HG03575 (cell line): ENCODE measurements at regions not wholly inside any gene's neighbourhood (a gene's known extent, or its start where the extent isn't known, plus 50 kb on each side); places are given as distances from the start of the nearest gene placed in this dataset.

ENCODE experiments used
- ATAC-seq: cut with Tn5 transposase; IDR thresholded peaks from one replicate; pipeline ENCODE4 v1.9.1; 2021; ENCODE audit not compliant: unreplicated experiment, insufficient number of reproducible peaks, low FRiP score; ENCODE audit errors: extremely low read depth

DNA sequence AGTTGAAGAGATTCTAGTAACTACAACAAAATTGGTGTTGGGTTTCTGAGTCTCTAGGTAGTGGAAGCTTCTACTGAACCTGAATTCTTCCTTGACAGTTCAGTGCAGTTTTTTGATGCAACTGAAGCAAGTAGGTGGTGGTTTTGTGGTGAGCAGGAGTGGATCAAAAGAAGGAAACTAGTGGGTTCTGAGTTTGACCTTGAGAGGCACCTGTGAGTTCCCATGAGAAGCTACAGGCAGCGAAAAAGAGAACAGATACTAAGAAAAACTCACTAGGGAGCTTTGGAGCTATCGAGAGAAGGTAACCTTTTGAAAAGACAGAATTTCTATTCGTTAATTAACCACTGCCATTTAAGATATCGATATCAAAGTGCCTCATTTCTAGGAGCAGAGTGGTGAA, 145.2 kb downstream of the PDHA2 start:
- ATAC-seq: no peak

DNA sequence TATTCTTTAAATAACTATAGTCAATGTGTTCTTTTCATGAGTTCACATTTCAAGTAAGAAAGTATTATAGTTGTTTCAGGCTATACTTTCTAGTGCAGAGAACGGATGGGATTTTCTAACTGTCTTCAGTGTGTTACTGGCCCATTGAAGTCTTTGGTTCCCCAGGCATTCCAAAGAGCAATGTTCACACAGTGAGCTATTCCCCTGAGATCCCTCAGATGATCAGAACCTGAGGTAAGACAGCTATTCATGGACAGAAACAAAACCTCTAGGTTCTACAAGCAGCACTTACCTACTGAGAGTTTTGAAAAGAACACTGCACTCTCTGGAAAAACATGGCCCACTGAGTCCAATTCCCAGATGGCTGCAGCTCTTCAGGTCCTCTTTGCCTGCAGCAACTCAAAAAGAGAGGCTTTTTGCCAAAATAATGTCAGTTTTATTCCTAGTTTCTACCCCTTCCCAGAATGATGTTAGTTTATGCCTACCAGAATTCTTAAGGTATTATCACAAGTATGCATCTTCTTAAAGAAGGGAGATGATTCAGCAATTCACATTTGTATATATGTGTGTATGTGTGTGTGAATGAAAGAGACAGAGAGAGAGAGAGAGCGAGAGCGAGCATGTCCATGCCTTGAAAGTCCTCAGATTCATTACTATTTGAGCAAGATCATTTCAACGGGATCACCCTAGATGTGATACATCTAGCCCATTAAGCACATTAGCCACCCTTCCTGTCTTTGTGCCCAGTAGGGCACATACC, 146.1 kb downstream of the PDHA2 start:
- no peak for ATAC-seq

DNA sequence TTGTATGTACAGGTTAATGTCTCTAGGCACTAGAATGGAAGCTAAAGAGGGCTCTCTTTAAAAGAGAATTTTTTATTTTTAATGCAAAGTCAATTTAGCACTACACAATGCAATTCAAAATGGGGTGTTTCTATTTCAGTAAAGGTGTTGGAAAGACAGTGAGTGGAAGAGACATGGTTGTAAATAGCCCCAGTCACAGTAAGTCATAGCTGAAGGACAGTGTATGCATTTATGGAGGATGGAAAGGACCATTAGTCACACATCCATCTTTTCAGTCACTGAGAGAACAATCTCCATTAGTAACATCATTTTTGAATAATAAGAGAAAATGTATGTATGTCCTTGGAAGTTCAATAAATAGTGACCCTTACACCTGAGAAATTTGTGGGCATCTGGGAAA, 148.0 kb downstream of the PDHA2 start:
- ATAC-seq: no peak

DNA sequence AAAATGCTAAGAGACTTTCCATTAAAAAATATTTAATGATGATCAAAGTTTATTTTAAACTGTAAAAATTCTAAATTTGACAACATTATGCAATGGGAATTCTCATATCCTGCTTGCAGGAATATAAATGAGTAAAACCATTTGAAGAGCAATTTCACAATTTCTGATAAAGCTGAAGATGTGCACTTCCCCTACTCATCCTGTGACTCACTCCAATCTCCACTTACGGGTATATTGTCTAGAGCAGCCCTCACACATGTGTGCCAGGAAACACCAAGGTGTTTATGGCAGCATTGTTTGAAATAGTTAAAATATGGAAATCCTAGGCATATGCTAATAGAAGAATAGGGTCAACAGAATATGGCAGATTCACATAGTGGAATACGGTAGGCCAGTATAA, 158.4 kb downstream of the PDHA2 start:
- ATAC-seq: no peak

DNA sequence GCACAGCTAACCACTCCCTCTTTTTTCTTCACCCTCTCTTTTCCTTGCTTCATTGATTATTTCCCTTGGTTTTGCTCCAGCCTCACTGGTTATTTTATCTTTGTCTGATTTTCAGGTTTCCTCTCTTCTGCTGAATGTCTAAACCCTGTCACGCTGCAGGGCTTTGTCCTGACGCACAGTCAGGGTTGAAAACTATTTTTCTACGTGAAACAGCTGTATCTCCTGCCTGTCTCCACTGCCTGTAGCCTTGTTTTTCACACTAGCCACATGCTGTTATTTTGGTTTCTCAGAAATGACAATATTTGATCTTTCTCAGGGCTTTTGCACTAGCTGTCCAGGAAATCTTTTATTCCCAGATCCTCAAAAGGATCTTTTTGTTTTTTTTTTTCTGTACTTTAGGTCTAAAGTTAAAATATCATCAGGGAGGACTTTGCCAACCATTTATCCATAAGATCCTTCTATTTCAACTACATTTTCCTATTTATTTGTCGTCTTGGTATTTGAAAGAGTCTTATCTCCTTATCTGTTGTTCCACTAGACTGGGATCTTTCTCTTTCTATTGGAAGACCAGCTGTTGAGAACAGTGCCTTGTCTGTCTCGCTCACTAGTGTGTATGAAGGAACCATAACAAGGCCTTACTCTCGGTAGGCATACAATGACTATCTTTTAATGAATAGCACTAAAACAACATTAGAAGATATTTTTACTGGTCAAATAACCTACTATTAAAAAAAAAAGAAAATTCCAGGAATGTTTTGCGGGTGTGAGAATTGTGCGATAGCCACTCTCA, 164.3 kb downstream of the PDHA2 start:
- ATAC-seq: no peak

DNA sequence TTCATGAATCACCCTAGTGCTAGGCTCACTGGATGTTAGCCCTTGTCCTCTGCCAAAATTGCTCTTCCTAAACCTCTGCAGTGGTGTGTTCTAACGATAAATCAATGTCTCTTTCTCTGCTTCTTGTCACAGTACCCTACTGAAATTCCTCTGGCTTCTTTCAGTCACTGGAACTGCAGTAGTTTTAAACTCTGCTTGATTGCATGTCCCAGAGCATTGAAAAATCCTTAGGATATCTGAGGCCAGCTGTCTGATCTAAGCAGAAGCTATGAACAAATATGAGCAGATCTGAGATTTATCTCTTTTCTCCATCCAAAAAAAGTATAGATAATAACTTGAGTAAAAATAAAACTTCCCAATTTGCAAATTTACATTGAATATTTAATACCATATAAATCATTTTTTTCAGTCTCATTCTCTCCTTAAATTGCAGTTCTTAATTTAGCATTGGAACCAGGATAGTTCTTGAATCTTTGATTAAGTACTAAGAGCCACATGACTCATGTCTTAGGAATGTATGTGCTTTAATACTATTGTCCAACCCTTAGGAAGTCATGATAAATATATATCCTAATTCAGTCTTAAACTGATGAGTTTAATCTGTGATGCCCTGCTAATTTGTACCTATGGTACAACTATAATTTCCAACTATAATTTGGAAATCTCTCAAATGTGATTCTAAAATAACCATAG, 169.7 kb downstream of the PDHA2 start:
- ATAC-seq: no peak

DNA sequence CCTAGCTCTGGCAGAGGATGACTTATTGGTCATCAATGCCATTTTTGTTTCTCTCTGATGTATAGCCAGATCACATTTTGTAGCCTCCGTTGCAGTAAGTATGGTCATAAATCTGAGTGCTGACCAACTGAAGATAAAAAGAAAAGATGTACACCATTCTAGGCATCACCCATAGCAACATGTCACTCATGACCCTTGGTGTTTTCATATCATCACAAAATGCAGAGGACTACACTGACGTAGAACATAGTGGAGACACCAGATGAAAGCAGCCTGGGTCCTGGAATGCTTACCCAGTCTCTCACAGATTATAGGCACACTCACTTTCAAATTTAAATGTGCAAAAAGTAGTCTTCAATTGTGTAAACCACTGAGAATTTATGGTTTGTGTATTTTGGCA, 172.8 kb downstream of the PDHA2 start:
- ATAC-seq: no peak

DNA sequence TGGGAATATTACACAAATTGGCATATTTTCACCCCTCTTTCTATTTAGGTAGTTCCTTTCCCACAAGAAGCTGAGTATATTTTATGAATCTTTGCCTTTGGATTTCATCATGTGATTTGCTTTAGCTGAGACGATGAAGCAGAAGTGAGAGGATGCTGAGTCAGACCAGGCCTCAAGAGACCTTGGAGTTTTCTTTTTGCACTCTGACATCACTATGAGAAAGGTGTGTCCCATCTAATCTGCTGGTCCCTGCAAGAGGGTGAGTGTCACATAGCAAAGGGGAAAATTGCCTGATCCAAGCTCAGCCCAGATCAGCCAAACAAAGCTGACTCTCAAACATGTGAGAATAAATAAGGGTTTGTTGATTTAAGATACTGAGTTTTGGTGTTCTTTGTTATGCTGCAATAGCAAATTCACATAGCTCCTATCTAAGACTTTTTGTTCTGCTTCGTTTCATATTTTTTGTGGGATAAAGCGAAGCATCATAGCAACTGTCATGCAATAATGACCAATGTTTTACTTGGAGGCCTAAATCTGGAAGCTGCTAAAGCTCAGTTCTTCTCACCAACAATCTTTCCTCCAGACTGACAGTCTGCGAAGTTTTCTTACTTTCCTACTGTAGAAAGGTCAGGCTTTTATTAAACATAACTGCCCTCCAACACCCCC, 176.9 kb downstream of the PDHA2 start:
- ATAC-seq: no peak

DNA sequence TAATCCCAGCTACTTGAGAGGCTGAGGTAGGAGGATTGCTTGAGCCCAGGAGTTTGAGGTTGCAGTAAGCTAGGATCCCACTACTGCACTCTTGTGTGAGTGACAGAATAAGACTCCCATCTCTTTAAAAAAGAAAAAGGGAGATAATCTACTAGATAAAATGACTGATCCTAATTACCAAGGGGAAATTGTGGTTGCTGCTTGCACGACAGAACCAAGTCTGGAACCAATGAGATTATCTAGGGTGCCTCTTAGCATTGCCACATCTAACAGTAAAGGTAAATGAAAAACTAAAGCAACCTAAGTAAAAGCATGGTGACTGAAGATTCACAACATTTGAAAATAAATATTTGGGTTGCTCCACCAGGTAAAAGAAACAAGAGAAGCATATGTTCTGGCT, 185.1 kb downstream of the PDHA2 start:
- no peak for ATAC-seq

DNA sequence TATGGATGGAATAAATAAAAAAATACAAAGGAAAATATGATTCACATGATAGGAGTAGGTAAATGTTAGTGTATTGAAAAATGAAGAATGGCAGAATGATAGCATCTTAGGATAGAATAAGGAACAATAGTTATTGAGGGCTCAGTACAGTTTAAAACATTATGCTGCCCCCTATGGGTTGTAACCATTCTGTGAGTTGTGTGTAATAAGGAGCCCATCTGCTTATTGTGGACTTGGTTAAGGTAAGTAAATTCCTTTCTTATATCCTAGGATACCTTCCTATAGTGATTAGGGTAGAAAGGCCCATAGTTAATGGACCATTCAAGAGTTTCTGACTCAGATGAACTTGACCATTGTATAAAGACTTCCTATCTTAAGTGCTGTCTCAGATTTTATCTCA, 195.8 kb downstream of the PDHA2 start:
- no peak for ATAC-seq

DNA sequence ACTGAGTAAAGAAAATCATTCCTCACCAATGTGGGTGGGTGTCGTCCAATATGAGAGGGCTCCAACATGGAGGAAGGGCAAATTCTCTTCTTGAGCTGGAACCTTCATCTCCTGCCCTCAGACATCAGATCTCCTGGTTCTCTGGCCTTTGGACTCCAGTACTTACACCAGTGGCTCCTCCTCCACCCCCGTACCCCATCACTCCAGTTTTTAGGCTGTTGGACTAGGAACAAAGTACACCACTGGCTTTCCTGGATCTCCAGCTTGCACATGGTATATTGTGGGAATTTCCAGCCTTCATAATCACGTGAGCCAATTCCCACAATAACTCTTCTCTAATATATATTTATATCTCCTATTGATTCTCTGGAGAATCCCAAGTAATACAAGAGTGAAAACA, 196.9 kb downstream of the PDHA2 start:
- ATAC-seq: no peak

DNA sequence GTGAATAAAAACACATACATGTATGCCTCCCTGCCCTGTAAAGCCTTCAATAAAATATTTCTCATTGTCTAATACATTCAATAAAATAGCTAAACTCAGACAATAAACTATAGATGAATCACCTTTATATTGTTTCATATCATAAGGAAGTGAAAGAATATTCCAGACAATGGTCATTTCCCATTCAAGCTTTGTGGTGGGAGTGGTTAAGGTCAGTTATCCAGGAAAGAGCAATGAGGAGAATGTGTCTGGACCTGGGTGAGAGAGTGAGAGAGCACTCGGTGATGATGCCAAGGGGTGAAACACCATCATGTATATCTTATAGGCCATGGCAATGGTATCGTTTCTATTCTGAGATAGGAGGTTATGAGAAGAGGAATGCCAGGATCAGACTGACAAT, 197.8 kb downstream of the PDHA2 start:
- ATAC-seq: no peak

DNA sequence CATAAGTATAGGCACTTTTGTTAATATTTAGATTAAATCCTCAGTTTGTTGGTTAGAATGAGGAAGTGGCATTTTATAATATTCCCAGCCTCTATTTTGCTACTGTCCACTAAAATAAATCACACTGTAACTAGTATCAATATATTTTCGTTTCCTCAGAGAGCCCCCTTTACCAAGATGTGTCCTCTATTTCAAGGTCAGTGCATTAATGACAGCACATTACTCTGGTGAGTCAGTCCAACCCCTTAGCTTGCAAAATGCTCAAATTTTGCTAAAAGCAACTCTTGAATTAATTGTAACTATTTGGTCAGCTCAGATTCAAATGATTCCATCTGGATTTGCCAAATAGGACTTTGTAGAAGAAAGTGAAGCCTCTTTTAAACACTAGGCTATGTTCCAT, 199.3 kb downstream of the PDHA2 start:
- no peak for ATAC-seq

DNA sequence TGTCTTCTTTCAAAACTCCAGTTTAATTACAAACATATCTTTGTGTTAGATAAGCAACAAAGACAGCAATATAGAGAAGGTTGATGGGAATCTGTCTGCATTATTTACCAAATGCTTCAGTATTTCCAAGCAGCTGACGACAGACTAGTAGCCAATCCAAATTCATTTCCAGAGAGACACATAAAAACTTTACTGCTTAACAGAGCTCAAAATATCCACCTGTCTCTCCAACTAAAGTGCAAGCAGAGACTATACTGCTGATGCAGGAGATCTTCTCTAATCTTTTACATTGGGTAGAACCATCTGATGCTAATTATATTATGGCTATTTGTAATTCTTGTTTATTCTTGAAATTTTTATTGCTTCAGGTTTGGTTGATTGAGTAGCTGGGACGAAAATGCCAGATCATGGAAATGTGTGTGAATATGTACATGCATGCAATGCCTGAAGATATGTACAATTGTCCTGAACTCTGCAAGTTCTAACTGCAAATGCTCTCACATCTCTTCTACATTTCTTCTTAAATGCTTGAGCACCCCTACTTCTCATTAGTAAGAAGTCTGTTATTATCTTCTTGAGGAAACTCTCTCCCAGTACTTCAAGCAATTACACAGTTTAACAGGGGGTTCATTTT, 200.0 kb downstream of the PDHA2 start:
- ATAC-seq: no peak

DNA sequence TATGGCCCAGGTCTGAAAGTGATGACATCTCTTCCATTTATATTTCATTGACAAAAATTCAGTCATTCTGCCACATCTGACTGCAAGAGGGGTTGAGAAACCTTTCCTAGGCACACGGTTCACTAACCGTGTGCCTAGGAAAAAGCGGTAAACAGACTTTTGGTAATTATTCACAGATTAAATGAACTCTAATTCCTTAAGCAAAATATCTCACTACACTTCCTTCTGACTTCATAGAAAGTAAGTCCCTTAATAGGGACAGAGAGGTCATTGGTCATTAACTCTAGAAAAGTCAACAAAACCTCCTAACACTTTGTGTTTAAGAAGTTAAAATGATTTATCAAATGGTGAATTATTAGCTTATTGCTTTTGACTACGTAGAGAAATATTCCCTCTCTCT, 205.1 kb downstream of the PDHA2 start:
- no peak for ATAC-seq

DNA sequence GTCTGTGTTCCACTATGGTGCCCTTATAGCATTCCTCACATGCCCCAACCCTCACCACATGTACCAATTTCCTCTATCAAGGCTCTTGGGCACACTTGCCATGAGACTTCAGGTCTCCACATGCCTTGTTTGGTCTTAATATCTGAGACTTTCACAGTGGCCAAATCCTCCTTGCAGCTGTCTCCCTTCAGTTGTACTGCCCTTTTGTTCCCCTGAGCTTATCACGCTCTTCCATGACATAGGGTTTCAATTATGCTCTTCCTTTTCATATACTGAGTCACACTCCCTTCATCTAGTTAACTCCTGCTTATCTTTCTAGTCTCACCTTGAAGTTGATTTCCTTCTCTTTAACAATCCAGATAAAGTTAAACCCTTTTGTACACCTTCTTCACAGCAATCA, 212.9 kb downstream of the PDHA2 start:
- ATAC-seq: no peak

DNA sequence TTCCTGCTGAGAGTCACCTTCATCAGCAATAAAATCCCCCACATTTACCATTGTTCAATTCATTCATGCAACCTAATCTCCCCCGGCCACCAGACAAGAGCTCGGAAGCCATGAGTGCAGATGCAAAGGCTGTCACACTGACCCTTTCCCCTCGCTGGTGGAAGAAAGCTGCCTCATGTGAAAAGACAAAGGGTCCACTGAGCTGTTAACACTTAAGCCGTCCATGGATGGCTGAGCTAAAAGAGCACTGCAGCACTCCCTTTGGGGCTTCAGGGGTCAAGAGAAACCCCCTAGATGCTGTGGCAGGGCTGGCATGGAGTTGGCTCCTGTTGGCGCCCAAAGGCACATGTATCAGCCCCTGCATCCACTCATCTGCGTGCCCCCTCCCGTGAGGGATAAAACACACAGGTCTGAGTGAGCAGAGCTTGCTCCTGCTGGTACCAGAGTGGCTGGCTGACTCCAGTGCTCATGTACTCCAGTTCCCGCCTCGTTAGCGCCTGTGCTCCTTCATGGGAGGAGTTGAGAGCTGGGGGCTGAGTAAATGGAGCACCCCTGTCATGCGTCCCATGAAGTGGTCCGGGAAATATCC, 216.5 kb downstream of the PDHA2 start:
- no peak for ATAC-seq

DNA sequence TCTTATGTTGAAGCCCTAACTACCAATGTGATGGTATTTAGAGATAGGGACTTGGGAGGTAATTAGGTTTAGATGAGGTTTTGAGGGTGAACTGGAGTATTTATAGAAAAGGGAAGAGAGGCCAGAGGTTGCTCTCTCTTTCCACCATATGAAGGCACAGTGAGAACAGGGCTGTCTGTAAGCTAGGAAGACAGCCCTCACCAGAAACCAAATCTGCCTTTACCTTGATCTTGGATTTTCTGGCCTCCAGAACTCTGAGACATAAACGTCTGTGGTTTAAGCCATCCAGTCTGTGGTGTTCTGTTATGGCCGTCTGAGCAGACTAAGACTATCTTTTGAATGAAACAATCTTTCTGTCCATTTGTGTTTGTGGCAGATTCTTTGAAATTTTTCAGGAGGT, 223.7 kb downstream of the PDHA2 start:
- no peak for ATAC-seq

DNA sequence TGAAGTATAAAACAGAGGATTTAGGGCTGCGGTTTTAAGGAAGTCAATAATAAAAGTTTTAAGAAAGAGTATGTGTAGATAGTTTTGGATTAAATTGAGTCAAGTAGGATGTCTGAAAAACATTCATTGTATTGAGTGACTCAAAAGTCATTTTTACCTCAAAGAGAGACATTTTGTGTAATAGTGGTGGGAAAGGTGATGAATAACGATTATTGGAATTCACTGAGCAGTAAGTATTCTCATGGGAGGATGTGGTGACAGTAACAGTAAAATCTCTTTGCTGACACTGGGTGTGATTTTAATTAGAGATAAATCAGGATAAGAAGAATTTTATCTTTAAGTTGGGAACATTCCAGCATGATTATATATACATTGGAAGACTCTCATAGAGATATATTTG, 233.6 kb downstream of the PDHA2 start:
- no peak for ATAC-seq
